Activated T-cell treated with anti-CD3 and anti-CD28 coated beads, Interleukin-2, amount 50 U/mL, for 4 hours (primary cell): ENCODE measurements at regions not wholly inside any gene's neighbourhood (a gene's known extent, or its start where the extent isn't known, plus 50 kb on each side); places are given as distances from the start of the nearest gene placed in this dataset.
A peak's percentile ranks its signal among the peaks of the same experiment; 100 is the strongest.
"Not testable (repeated sequence)": the region's sequence is repeated elsewhere in the genome, so short reads cannot be mapped to it uniquely, and the experiment has no call there.

Experiments
- ATAC-seq, 2 donors: fragments of 200-7000 bp; cut with Tn5 transposase; one replicate each; pipeline ENCODE4 v1.10.0; 2021
- DNase-seq: peaks from one replicate; pipeline ENCODE4 v3.0.0-alpha.2; 2020
- H3K27me3 Mint-ChIP-seq: one replicate; pipeline ENCODE4 v1.8.0; 2021; ENCODE audit warnings: low read depth, mixed read lengths
- H3K36me3 Mint-ChIP-seq: one replicate; pipeline ENCODE4 v1.8.0; 2022; ENCODE audit warnings: mixed read lengths; ENCODE audit not compliant: insufficient read depth
- H3K4me1 Mint-ChIP-seq: one replicate; pipeline ENCODE4 v1.8.0; 2021; ENCODE audit warnings: low read depth, mixed read lengths
- H3K4me3 Mint-ChIP-seq: one replicate; pipeline ENCODE4 v1.8.0; 2021; ENCODE audit warnings: mild to moderate bottlenecking, moderate library complexity, mixed read lengths
- H3K9me3 Mint-ChIP-seq: one replicate; pipeline ENCODE4 v1.8.0; 2021; ENCODE audit warnings: mixed read lengths

DNA sequence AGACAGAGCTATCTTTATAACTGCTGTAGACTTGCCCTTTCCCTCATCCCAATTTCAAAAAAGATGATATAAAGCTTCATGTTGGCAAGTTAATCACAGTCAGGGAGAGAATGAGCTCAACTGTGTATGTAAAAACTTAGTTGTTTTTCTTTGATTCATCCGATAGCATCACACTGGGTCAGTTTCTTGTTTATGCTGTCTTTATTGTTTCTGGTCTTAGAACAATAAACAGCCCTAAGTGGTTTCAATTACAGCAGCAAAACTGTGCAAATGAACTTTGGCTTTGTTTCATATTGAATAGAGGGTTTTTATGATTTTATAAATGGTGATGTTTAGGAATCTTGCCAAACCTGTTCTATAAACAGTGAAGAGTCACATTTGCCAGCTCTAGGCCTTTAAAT is 423.8 kb upstream of the CXADR start:
- no peaks in the 10 kb centered on the region for H3K9me3 Mint-ChIP-seq
- H3K27me3 Mint-ChIP-seq = no peaks in the 10 kb centered on the region
- ATAC-seq (no peak), DNase-seq (no peak)
- H3K4me3 Mint-ChIP-seq = no peak overlapping the region
- H3K4me1 Mint-ChIP-seq = no peaks in the 10 kb centered on the region
- no peaks in the 10 kb centered on the region for H3K36me3 Mint-ChIP-seq

- H3K4me1 Mint-ChIP-seq = no peaks in the 10 kb centered on the region
- ATAC-seq = no peak
- peaks cover 10% of the 10 kb centered on the region for H3K9me3 Mint-ChIP-seq
- no peak overlapping the region for H3K4me3 Mint-ChIP-seq
- H3K27me3 Mint-ChIP-seq = no peaks in the 10 kb centered on the region
- no peak for DNase-seq
- H3K36me3 Mint-ChIP-seq = no peaks in the 10 kb centered on the region
Observed at GRCh38 chr21:17101696-17102095, 411.1 kb upstream of the CXADR start.

DNA sequence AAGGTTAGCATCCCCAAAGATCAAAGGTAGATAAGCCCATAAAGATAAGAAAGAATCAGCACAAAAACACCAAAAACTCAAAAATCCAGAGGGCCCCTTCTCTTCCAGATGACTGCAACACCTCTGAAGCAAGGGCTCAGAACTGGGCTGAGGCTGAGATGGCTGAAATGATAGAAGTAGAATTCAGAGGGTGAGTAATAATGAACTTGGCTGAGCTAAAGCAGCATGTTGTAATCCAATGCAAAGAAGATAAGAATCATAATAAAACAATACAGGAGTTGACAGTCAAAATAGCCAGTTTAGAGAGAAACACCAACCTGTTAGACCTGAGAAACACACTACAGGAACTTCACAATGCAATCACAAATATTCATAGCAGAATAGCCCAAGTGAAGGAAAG is 406.9 kb upstream of the CXADR start:
- Mint-ChIP-seq H3K36me3 (no peaks in the 10 kb centered on the region), H3K4me3 (no peak overlapping the region), H3K4me1 (no peaks in the 10 kb centered on the region), H3K9me3 (peaks cover 10% of the 10 kb centered on the region), H3K27me3 (no peaks in the 10 kb centered on the region)
- DNase-seq = no peak
- ATAC-seq = no peak

- Mint-ChIP-seq H3K9me3 (peaks cover 7% of the 10 kb centered on the region), H3K4me3 (no peak overlapping the region), H3K27me3 (no peaks in the 10 kb centered on the region), H3K36me3 (no peaks in the 10 kb centered on the region), H3K4me1 (no peaks in the 10 kb centered on the region)
- no peak for ATAC-seq
- DNase-seq = no peak
Observed at GRCh38 chr21:17114045-17114444, 398.8 kb upstream of the CXADR start.

- Mint-ChIP-seq H3K4me3 (no peak overlapping the region), H3K36me3 (no peaks in the 10 kb centered on the region), H3K9me3 (peaks cover 13% of the 10 kb centered on the region), H3K4me1 (no peaks in the 10 kb centered on the region), H3K27me3 (no peaks in the 10 kb centered on the region)
- DNase-seq = no peak
- no peak for ATAC-seq
Observed at GRCh38 chr21:17118638-17119384, 394.0 kb upstream of the CXADR start.

- no peak overlapping the region for H3K4me3 Mint-ChIP-seq
- no peaks in the 10 kb centered on the region for H3K4me1 Mint-ChIP-seq
- H3K36me3 Mint-ChIP-seq = no peaks in the 10 kb centered on the region
- no peak for DNase-seq
- no peaks in the 10 kb centered on the region for H3K27me3 Mint-ChIP-seq
- ATAC-seq = no peak
- peaks cover 13% of the 10 kb centered on the region for H3K9me3 Mint-ChIP-seq
Observed at GRCh38 chr21:17119466-17120297, 393.2 kb upstream of the CXADR start.

DNA sequence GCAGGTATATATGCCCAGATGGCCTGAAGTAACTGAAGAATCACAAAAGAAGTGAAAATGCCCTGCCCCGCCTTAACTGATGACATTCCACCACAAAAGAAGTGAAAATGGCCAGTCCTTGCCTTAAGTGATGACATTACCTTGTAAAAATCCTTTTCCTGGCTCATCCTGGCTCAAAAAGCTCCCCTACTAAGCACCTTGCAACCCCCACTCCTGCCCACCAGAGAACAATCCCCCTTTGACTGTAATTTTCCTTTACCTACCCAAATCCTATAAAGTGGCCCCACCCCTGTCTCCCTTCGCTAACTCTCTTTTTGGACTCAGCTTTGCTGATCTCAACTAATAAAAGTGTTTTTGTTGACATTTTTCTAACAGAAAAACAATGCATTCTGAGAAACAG is 385.4 kb upstream of the CXADR start:
- H3K36me3 Mint-ChIP-seq, H3K9me3 Mint-ChIP-seq, H3K4me3 Mint-ChIP-seq, H3K4me1 Mint-ChIP-seq, DNase-seq, ATAC-seq, H3K27me3 Mint-ChIP-seq: not testable (repeated sequence)

DNA sequence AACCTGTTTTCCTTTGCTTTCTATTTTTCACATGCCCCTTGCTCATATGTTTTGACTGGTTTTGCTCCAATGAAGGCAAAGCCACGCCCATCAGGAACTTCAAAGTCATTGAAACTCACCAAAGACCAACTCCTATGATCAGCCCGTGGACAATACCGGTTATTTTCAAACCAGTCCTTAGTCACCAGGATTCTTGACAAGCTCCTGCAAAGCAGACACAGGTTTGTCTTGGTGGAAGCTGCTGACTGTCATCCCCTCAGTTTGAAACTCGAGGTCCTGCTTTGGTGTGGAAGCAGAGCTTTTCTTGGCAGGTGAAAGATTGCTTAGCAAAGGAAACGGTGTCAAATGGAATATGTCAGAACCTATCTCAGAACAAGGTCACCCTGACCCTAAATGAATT is 384.7 kb upstream of the CXADR start:
- ATAC-seq (no peak), DNase-seq (no peak)
- H3K4me1 Mint-ChIP-seq = no peaks in the 10 kb centered on the region
- no peak overlapping the region for H3K4me3 Mint-ChIP-seq
- H3K9me3 Mint-ChIP-seq = no peaks in the 10 kb centered on the region
- no peaks in the 10 kb centered on the region for H3K36me3 Mint-ChIP-seq
- H3K27me3 Mint-ChIP-seq = no peaks in the 10 kb centered on the region

DNA sequence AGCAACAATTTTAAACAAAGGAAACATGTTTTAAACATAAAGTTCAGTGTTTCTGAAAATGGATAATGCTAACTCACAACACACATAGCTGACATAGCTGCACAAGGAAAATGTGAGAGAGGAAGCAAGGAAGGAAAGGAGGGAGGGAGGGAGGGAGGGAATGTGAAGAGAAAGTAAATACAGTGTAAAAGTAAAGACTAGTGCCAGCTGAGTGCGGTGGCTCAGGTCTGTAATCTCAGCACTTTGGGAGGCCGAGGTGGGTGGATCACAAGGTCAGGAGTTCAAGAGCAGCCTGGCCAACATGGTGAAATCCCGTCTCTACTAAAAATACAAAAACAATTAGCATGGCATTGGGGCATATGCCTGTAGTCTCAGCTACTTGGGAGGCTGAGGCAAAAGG is 373.7 kb upstream of the CXADR start:
- H3K9me3 Mint-ChIP-seq, DNase-seq, H3K36me3 Mint-ChIP-seq, ATAC-seq, H3K4me1 Mint-ChIP-seq, H3K27me3 Mint-ChIP-seq: not testable (repeated sequence)
- peak overlapping the region; percentile 74 for H3K4me3 Mint-ChIP-seq

DNA sequence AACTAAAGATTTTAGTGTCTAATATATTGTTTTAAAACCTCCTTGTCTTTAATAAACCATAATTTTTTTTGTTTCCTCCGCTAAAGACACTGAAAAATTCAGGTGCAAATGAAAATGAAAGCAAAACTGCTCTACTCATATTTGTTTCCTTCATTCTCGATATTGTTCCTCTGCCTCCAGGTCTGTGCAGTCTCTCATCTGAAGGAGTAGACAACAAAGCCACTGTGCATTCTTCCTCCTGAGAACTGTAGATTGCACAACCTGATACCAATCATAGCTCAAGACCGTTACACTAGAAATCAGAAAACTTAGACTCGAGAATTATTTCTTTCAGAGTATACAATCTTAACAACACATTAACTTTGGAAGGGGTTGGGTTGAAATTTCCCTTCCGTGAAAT is 373.1 kb upstream of the CXADR start:
- Mint-ChIP-seq H3K4me3 (peak overlapping the region; percentile 74), H3K27me3 (no peaks in the 10 kb centered on the region), H3K4me1 (peaks cover 7% of the 10 kb centered on the region), H3K36me3 (no peaks in the 10 kb centered on the region), H3K9me3 (peaks cover 2% of the 10 kb centered on the region)
- no peak for DNase-seq
- no peak for ATAC-seq

- DNase-seq (no peak), ATAC-seq (no peak)
- no peak overlapping the region for H3K4me3 Mint-ChIP-seq
- H3K9me3 Mint-ChIP-seq = no peaks in the 10 kb centered on the region
- H3K27me3 Mint-ChIP-seq = no peaks in the 10 kb centered on the region
- H3K4me1 Mint-ChIP-seq = no peaks in the 10 kb centered on the region
- no peaks in the 10 kb centered on the region for H3K36me3 Mint-ChIP-seq
Observed at GRCh38 chr21:17146426-17146825, 366.4 kb upstream of the CXADR start.

DNA sequence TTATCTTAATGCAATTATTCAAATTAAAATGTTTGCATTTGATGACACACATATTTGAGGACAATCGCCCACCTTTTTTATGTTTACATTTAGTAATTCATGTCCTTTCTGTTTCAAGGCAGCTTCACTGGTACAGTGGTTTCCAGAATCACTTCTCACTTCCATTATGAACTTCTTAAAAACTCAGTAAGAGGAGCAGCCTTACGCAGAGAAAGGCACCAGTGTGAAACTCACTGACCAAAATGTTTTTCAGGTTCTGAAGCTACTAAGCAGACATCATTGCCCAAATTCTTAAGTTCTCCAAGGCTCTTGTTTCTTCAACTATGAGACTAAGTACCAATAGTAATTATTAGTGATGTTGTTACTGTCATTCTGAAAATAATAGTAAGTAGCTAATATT is 353.1 kb upstream of the CXADR start:
- H3K9me3 Mint-ChIP-seq = peaks cover 6% of the 10 kb centered on the region
- no peaks in the 10 kb centered on the region for H3K36me3 Mint-ChIP-seq

GRCh38 chr21:17185674-17186073 is 327.2 kb upstream of the CXADR start:
- DNase-seq = no peak
- H3K4me3 Mint-ChIP-seq = no peak overlapping the region
- no peaks in the 10 kb centered on the region for H3K27me3 Mint-ChIP-seq
- peaks cover 12% of the 10 kb centered on the region for H3K9me3 Mint-ChIP-seq
- ATAC-seq = no peak
- H3K36me3 Mint-ChIP-seq = no peaks in the 10 kb centered on the region
- no peaks in the 10 kb centered on the region for H3K4me1 Mint-ChIP-seq

More for the DNA sequence above, 353.1 kb upstream of the CXADR start:
- no peak for DNase-seq
- no peaks in the 10 kb centered on the region for H3K4me1 Mint-ChIP-seq
- no peak overlapping the region for H3K4me3 Mint-ChIP-seq
- ATAC-seq = no peak
- H3K27me3 Mint-ChIP-seq = no peaks in the 10 kb centered on the region

- Mint-ChIP-seq H3K36me3 (no peaks in the 10 kb centered on the region), H3K4me1 (no peaks in the 10 kb centered on the region), H3K4me3 (no peak overlapping the region), H3K9me3 (peaks cover 20% of the 10 kb centered on the region), H3K27me3 (no peaks in the 10 kb centered on the region)
- ATAC-seq = no peak
- no peak for DNase-seq
Observed at GRCh38 chr21:17189963-17190362, 322.9 kb upstream of the CXADR start.

DNA sequence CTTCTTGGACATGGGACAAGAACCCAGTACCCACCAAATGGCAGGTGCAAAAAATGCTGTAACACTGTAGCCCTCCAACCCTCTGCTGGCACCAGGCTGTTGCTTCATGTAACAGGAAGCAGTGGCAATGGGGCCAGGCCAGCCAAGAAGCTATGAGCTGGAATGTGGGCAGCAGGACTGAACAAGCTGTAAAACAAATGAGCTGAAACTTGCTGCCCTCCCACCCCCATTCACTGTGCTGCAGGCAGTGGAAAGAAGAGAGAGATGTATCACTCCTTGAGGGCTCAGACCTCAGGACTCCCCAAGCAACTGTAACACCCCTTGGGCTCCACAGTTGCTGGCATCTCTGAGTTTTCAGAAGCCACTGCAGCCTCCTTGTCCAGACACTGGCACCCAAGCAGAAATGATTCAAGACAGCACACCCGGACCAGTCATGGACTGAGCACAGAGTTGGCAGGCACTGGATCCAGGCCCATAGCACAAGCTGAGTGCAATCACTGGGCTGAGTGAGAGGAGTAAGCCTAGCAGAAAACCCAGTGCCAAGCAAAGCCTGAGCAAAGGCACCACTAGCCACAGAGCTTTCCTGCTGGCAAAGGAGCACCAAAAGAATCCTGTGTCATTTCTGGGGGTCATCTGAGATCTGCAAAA is 321.4 kb upstream of the CXADR start:
- no peaks in the 10 kb centered on the region for H3K36me3 Mint-ChIP-seq
- H3K4me1 Mint-ChIP-seq = no peaks in the 10 kb centered on the region
- no peak overlapping the region for H3K4me3 Mint-ChIP-seq
- ATAC-seq (no peak), DNase-seq (no peak)
- H3K27me3 Mint-ChIP-seq = no peaks in the 10 kb centered on the region
- H3K9me3 Mint-ChIP-seq = peaks cover 17% of the 10 kb centered on the region
